Hypothalamus (tissue), 51 donors: ENCODE measurements at regions not wholly inside any gene's neighbourhood (a gene's known extent, or its start where the extent isn't known, plus 50 kb on each side); places are given as distances from the start of the nearest gene placed in this dataset.

ENCODE experiments used
- DNase-seq, 51 donors: peaks; one replicate each; lab custom pipeline; 2025; lab: John Stamatoyannopoulos, UW

DNA sequence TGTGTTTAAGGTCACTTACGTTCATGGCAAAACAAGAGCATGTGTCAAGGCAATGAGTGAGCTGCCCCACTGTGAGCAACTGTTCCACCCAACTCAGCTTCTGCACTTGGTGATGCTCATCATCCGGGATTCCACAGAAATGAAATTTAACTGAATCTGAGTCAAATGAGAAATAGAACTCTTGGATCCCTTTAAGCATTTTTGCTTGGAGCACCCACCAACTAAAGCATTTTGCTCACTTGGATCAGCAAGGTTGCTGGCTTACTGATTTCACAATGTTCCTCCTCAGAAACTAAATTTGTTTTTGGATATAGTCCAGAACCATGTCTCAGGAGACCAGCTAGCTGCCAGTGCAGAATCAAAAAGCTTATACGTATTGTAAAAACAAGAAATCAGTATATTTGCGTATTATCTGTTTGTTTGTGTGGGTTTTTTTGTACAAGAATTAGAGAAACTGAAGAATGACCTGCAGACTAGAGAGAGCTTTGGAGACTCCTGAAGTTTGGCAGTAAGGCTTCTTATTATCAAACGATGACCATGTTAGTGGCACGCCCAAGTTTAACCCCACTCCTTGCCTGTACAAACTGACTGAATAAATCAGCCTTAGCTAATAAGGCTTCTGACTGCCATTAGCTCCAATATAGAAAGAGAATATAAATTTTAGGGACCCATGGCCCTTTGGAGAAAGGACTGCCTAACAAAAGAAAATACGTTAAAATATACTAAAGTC lies 153.8 kb upstream of the FST start:
- DNase-seq: no peak

GRCh38 chr5:53327811-53328334 lies 152.6 kb upstream of the FST start:
- no peak for DNase-seq

DNA sequence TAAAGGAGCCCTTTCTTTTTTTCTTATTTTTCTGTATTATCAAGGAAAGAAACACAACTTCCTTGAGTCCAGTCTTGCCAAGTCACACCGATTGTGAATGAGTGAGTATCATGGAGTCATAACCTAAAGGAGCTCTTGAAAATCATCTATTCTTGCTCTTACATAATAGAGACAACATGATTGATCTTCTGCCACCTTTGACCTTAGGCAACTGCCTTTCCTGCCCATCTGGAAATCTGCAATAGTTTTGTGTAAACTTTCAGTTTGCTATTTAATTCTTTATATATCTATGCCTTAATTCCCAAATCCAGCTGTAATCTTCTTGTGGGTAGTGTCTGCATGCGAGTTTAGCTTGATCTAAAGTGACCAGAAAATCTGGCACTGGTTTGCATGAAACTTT lies 149.9 kb upstream of the FST start:
- no peak for DNase-seq

GRCh38 chr5:53331463-53331862 lies 149.0 kb upstream of the FST start:
- no peak for DNase-seq

DNA sequence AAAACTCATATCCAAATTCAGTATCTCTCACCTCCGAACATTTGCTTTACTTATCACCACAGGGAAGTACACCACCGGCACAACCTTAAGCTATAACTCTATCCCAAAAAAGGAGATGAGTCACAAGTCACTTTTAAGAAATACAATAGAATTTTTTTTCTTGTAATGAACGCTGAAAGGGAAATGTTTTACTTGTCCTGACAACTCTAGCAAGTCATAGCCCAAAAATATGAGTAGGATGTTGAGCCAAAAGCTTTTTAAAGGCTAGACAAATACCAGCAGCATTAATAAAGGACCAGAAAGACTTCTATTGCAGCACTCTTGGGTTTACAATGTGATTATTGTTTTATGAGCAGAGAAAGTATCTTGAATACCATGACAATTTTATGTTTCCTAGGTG lies 147.3 kb upstream of the FST start:
- no peak for DNase-seq

GRCh38 chr5:53334431-53334941 lies 145.9 kb upstream of the FST start:
- DNase-seq: no peak

GRCh38 chr5:53335115-53335514 lies 145.3 kb upstream of the FST start:
- no peak for DNase-seq

DNA sequence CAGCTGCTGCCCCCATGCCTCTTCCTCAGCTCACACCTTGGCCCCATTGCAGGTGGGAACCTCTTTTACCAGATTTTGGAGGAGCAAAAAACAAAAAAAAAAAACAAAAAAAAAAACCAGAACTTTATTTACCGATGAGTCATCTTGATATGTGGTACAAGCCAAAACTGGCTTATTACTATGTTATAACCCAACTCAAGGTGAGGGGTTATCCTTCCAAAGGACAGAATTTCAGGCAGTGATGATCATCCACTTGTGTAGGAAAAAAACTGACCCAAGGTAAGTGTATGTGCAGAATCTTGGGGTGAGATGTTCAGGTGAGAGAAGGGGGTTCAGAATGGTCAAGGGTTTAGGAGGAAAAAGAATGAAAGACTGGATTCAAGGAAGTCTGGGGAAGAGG lies 142.6 kb upstream of the FST start:
- no peak for DNase-seq

- no peak for DNase-seq
Measured at GRCh38 chr5:53338971-53339370, 141.5 kb upstream of the FST start.

GRCh38 chr5:53339962-53340540 lies 140.4 kb upstream of the FST start:
- DNase-seq: no peak

DNA sequence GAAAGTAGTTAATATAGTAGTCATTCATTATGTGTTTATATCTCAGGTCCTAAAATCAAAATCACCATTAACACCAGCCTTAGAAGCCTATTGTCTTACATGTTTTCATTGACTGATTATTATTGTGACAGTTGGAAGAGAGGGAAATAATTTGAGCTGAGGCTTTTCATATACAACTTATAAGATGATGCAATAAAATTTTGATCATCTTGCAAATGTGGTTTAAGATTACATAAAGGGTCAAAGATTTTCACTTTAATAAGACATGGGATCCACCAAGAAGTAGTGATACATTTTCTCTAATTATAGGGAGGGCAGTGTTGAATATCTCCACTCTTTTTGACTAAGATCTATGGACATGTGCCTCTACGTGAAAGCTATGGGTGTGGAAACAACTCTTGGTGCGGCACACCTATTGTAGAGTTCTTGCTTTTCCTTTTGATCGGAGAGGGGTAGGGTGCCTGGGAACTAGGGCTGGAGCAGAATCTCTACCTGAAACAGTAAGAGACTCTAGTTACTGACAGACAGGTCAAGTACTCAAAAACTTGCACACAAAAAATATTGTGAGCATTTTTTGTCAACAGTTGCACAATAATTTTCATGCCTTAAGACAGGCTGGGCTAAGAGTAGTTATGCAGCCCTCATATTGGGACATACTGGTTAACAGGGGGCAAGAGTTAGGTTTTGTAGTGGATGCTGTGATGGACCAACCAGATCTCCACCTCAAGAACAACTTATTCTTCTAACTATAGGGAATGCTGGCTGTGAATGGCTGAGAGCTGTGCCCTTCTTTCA lies 139.3 kb upstream of the FST start:
- DNase-seq: no peak

DNA sequence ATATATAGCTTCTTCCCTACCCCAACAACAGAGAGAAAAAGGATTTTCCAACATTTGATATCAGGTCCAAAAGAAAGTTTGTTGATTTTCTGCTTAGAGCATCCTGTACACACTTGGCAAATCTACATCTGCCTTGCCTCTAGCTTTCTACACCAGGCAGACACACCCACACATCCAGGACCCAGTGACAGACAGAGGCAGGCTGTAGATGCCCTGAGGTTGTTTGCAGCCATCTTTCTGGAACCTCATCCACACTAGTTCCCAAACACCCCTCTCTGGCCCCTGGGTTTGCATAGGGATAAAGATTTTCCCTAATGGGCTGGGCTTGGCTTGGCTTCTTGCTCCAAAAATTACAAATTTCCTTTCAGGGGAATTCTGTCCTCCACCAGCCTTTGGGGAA lies 138.2 kb upstream of the FST start:
- no peak for DNase-seq

- DNase-seq: no peak
Measured at GRCh38 chr5:53343187-53343586, 137.2 kb upstream of the FST start.

- no peak for DNase-seq
Measured at GRCh38 chr5:53350368-53350767, 130.1 kb upstream of the FST start.

DNA sequence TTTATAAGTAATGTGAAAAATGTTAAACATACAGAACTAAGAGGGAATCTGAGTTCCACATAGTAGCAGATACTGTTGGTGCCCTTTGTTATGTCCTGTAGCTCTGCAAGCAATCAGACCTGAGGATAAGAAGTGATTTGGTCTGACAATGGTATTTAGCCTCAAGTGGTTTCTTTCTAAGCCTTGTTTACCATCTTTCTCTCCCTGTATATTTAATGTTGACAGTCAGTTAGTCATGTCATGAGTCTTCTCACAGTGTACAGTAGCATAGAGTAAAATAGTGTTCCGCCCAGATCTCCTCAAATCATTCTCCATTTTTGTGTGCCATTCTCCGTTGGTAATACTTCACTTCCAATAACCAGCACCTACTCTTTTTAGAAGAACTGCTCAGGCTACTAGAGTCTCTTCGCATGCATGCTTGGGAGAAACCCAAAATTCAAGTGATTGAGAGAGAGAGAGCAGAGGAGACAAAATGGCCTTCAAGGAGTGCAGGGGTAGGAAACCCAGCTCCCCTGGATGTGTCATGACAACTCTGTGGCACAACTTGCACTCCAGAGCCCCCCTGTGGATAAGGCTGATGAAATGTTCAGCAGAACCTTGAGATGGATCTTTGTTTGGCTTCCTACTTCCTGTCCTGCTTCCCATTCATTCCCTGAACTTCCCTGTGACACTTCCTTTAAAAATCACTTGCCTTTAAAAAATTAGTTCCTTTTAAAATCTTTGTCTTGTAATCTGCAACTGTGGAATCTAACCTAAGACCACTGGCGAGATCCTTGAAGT lies 129.2 kb upstream of the FST start:
- no peak for DNase-seq

GRCh38 chr5:53355316-53355715 lies 125.1 kb upstream of the FST start:
- no peak for DNase-seq

- no peak for DNase-seq
Measured at GRCh38 chr5:53355931-53356330, 124.5 kb upstream of the FST start.

DNA sequence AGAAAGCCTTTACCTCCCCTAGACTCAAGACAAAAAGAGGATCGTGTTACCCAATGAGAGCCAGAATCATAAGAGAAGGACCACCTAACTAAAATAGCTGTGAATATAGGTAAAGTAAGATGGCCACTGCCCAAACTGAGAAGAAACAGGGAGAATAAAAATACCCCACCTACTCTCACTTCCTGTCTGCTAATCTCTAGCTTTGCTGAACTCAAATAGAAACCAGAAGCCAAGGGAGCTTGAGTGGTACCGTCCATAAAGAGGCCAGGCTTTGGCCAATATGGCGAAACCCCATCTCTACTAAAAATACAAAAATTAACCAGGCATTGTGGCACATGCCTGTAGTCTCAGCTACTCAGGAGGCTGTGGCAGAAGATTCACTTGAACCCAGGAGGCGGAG lies 123.0 kb upstream of the FST start:
- no peak for DNase-seq

DNA sequence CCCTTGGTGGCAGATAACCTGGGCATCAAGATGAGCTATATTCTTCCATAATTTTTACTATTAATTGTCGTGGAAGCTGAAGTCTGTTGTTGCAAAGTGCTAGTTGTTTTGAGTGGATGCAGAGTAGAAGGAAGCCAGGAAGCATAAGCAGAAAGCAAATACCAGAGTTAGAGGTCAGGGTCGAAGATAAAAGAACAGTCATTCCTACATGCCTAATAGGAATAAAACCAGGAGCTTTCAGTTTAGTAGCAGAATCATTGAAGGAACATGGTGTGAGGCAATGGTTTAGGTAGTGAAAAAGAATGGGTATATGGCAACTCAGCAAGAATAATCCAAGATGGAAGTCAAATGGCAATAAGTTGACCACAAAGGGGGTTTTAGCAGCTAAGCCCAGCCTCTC lies 121.6 kb upstream of the FST start:
- no peak for DNase-seq

GRCh38 chr5:53359916-53360517 lies 120.4 kb upstream of the FST start:
- no peak for DNase-seq
